ENCODE measurements at regions not wholly inside any gene's neighbourhood (a gene's known extent, or its start where the extent isn't known, plus 50 kb on each side); places are given as distances from the start of the nearest gene placed in this dataset.

DNA sequence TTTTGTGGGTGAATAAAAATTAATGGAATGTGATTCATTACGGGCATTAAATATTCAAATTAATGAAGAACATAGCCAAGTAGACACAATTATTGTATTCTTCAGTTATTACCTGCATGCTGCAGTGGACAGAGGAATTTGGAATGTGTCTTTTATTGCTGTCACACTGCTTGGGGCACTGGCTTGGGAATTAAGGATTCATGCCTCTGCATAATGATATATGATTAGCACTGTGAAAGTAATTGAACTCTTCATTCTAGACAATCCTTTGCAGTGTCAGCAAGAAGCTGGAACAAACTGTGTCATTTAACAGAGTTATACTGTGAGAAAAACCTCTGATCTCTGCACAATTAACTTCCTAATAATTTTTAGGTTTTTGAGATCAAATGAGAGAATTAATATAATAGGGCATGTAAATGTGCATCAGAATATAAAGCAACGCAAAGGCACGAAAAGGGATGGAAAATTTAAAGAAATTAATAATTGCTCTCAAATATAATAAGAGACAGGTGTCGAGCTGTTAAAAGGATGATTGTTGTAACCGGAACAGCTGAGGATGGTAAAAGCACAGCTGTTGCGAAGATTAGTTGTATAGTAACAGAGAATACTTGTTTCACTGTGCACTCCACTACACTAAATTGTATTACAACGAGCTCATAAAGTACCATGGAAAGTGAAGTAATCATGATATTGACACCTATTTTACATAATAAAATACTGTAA lies 235.1 kb upstream of the MIR17HG start:
- Histone ChIP-seq H2AFZ (no peak overlapping the region), H3K79me2 (ENCODE audit: low read depth) (no peaks in the 10 kb centered on the region), H3K4me1 (replicated peaks; ENCODE audit: insufficient read depth) (no peaks in the 10 kb centered on the region), H3K27me3 (ENCODE audit: insufficient read depth, low read depth) (no peaks in the 10 kb centered on the region), H3F3A (ENCODE audit: insufficient read depth, low read depth) (no peaks in the 10 kb centered on the region), H3K36me3 (ENCODE audit: low read depth) (no peaks in the 10 kb centered on the region), H3K4me3 (no peak overlapping the region), H3K4me2 (no peak overlapping the region), H3K9me3 (ENCODE audit: insufficient read depth, low read depth) (no peaks in the 10 kb centered on the region), H4K20me1 (ENCODE audit: insufficient read depth) (no peaks in the 10 kb centered on the region), H3K9me2 (ENCODE audit: insufficient read depth) (no peaks in the 10 kb centered on the region), H3K27ac (no peak overlapping the region)
- BruUV-seq (replicated peaks), result no TSS peak
- DNase-seq, result no peak
- TF ChIP-seq, protein P1, sequence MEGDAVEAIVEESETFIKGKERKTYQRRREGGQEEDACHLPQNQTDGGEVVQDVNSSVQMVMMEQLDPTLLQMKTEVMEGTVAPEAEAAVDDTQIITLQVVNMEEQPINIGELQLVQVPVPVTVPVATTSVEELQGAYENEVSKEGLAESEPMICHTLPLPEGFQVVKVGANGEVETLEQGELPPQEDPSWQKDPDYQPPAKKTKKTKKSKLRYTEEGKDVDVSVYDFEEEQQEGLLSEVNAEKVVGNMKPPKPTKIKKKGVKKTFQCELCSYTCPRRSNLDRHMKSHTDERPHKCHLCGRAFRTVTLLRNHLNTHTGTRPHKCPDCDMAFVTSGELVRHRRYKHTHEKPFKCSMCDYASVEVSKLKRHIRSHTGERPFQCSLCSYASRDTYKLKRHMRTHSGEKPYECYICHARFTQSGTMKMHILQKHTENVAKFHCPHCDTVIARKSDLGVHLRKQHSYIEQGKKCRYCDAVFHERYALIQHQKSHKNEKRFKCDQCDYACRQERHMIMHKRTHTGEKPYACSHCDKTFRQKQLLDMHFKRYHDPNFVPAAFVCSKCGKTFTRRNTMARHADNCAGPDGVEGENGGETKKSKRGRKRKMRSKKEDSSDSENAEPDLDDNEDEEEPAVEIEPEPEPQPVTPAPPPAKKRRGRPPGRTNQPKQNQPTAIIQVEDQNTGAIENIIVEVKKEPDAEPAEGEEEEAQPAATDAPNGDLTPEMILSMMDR (conservative IDR thresholded peaks at IDR 0.05), result no peak
- no peak for TF ChIP-seq EZH2 (IDR thresholded peaks at IDR 0.05; ENCODE audit: low read depth)
- CTCF ChIA-PET, result interaction anchor here (0.5 kb wide), 1 partner anchor 609 kb away, joined by 6 read pairs; no protein-coding TSS in a partner anchor
- POLR2A ChIA-PET (ENCODE audit: unreplicated experiment), result no interaction called here
- intact Hi-C loops (cut with micrococcal nuclease; ENCODE audit: unreplicated experiment), result no loop called here

DNA sequence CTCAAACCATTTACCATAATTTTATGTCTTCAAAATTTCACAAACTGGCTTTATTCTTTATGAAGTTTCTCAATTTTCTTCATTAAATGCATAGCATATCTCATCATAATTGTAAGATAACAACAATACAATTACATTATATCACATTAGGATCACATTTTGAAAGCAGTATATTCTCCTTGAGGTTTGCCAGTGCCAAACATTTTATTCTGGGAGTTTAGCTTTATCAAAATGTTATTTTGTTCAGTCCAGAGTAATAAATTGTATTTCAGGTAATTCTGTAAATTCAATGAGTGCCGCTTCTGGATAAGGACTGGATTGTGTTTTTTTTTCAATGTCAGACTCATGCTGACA lies 234.6 kb upstream of the MIR17HG start:
- ChIA-PET POLR2A (ENCODE audit: unreplicated experiment) (no interaction called here), CTCF (no interaction called here)
- Histone ChIP-seq H3K36me3 (ENCODE audit: low read depth) (no peaks in the 10 kb centered on the region), H3K4me1 (replicated peaks; ENCODE audit: insufficient read depth) (no peaks in the 10 kb centered on the region), H3K27me3 (ENCODE audit: insufficient read depth, low read depth) (no peaks in the 10 kb centered on the region), H3K9me2 (ENCODE audit: insufficient read depth) (no peaks in the 10 kb centered on the region), H3K4me2 (no peak overlapping the region), H3F3A (ENCODE audit: insufficient read depth, low read depth) (no peaks in the 10 kb centered on the region), H2AFZ (no peak overlapping the region), H3K79me2 (ENCODE audit: low read depth) (no peaks in the 10 kb centered on the region), H4K20me1 (ENCODE audit: insufficient read depth) (no peaks in the 10 kb centered on the region), H3K9me3 (ENCODE audit: insufficient read depth, low read depth) (no peaks in the 10 kb centered on the region), H3K27ac (no peak overlapping the region), H3K4me3 (no peak overlapping the region)
- intact Hi-C loops (cut with micrococcal nuclease; ENCODE audit: unreplicated experiment), result no loop called here
- no peak for DNase-seq
- no TSS peak for BruUV-seq (replicated peaks)
- TF ChIP-seq, protein P1 (conservative IDR thresholded peaks at IDR 0.05), result no peak

DNA sequence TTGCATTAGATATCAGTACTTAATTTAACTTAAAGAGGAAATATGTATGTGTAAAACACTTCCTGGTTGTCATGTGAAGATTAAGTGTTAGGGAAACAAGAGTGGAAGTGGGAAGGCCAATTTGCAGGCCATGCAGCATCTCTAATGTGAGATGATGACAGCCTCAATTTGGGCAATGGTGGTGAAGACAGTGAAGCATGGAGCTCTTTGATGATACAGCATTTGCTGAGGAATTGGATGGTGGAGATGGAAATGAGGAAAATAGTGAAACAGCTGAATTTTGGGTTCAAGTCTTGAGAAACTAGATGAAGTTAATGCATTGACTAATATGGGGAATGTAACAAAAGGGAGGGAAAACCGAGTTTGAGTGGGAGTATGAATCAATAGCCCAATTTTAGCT lies 231.7 kb upstream of the MIR17HG start:
- no peak for TF ChIP-seq EZH2 (IDR thresholded peaks at IDR 0.05; ENCODE audit: low read depth)
- TF ChIP-seq, protein P1 (conservative IDR thresholded peaks at IDR 0.05), result no peak
- intact Hi-C loops (cut with micrococcal nuclease; ENCODE audit: unreplicated experiment), result no loop called here
- no peaks in the 10 kb centered on the region for H3K27me3 ChIP-seq (ENCODE audit: insufficient read depth, low read depth)
- no peaks in the 10 kb centered on the region for H3K9me2 ChIP-seq (ENCODE audit: insufficient read depth)
- no peak for DNase-seq
- no peak overlapping the region for H3K4me2 ChIP-seq
- H3K4me3 ChIP-seq, result no peak overlapping the region
- H3K79me2 ChIP-seq (ENCODE audit: low read depth), result no peaks in the 10 kb centered on the region
- no peaks in the 10 kb centered on the region for H3K36me3 ChIP-seq (ENCODE audit: low read depth)
- POLR2A ChIA-PET (ENCODE audit: unreplicated experiment), result no interaction called here
- H4K20me1 ChIP-seq (ENCODE audit: insufficient read depth), result no peaks in the 10 kb centered on the region
- CTCF ChIA-PET, result no interaction called here
- no peak overlapping the region for H2AFZ ChIP-seq
- no peaks in the 10 kb centered on the region for H3F3A ChIP-seq (ENCODE audit: insufficient read depth, low read depth)
- BruUV-seq (replicated peaks), result no TSS peak
- H3K4me1 ChIP-seq (replicated peaks; ENCODE audit: insufficient read depth), result no peaks in the 10 kb centered on the region
- no peaks in the 10 kb centered on the region for H3K9me3 ChIP-seq (ENCODE audit: insufficient read depth, low read depth)
- H3K27ac ChIP-seq, result no peak overlapping the region
